OCI-LY3 (cell line): ENCODE measurements at regions not wholly inside any gene's neighbourhood (a gene's known extent, or its start where the extent isn't known, plus 50 kb on each side); places are given as distances from the start of the nearest gene placed in this dataset.

Source experiments
- H2AFZ ChIP-seq: fragments of 200-600, 300-600 bp; shearing (Covaris generic); 2 replicates; pipeline ENCODE4 v1.6.0; 2014; ENCODE audit warnings: antibody characterized with exemption, low read depth, low read length
- H3K27ac ChIP-seq: fragments of 200-600, 300-600 bp; sonication (generic); 2 replicates; pipeline ENCODE4 v1.5.1; 2014; ENCODE audit warnings: mild to moderate bottlenecking, low read length, moderate library complexity, mixed read lengths
- H3K27me3 ChIP-seq: fragments of 200-600, 300-600 bp; sonication (generic); 2 replicates; pipeline ENCODE4 v1.6.1; 2014; ENCODE audit warnings: low read depth, low read length, mixed read lengths
- H3K36me3 ChIP-seq: fragments of 200-600, 300-600 bp; sonication (generic); replicated peaks from 2 replicates; pipeline ENCODE3; 2014; ENCODE audit warnings: low read depth, low read length, mixed read lengths
- H3K4me1 ChIP-seq: fragments of 300-600, 200-600 bp; sonication (generic); 2 replicates; pipeline ENCODE4 v1.6.1; 2014; ENCODE audit warnings: low read length, mixed read lengths
- H3K4me2 ChIP-seq: fragments of 200-600, 300-600 bp; sonication (generic); 2 replicates; pipeline ENCODE4 v1.6.1; 2014; ENCODE audit warnings: low read length, mixed read lengths
- H3K4me3 ChIP-seq: fragments of 300-600, 200-600 bp; sonication (generic); 2 replicates; pipeline ENCODE4 v1.5.1; 2014; ENCODE audit warnings: antibody characterized with exemption, mild to moderate bottlenecking, low read length, moderate library complexity
- H3K79me2 ChIP-seq: fragments of 300-600, 200-600 bp; shearing (Covaris generic); 2 replicates; pipeline ENCODE4 v1.6.1; 2014; ENCODE audit warnings: mild to moderate bottlenecking, low read length, mixed read lengths
- H3K9ac ChIP-seq: fragments of 300-600, 200-600 bp; shearing (Covaris generic); 2 replicates; pipeline ENCODE4 v1.6.0; 2014; ENCODE audit warnings: mild to moderate bottlenecking, low read length, moderate library complexity
- H3K9me3 ChIP-seq: fragments of 200-600, 300-600 bp; shearing (Covaris generic); 2 replicates; pipeline ENCODE4 v1.6.1; 2014; ENCODE audit warnings: low read length, mixed read lengths; ENCODE audit not compliant: insufficient read depth
- H4K20me1 ChIP-seq: fragments of 200-600, 300-600 bp; sonication (generic); 2 replicates; pipeline ENCODE4 v1.6.1; 2016; ENCODE audit warnings: low read length, mixed read lengths; ENCODE audit not compliant: insufficient read depth
- EZH2phosphoT487 ChIP-seq: fragments of 200-600 bp; shearing (Covaris generic); IDR thresholded peaks from 2 replicates; pipeline ENCODE4 v1.6.1; 2018; ENCODE audit warnings: antibody characterized with exemption, mixed run types, low read depth
- TF ChIP-seq, protein P1 (sequence below): fragments of 200-600, 300-600 bp; sonication (generic); IDR thresholded peaks from 2 replicates; pipeline ENCODE4 v1.5.1; 2014; ENCODE audit warnings: antibody characterized with exemption, low read length, low read depth

DNA sequence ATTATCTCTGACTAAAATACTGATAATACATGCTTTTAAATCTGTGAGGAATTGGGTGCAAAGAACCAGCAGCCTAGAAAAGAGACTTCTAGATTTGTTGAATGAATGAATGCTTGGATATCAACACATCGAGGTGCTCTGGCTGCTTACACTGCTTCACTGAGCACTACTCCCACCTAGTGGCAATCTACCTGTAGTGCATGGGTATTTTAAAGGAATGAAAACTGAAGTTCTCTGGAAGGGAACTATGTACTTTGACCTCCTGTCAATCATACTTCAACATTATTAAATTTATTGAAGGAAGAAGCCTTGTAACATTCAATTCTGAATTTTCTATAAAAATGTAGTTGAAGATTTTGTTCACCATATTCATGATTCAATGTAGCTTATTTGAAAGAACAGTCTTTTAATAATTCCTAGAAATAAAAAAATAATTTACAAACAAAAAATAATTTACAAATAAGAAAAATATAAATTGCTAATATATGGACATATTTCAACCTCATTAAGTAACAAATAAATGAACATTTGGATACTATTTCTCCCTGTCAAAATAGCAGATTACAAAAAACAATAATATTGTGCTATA, 111.2 kb upstream of the MMS22L start:
- Histone ChIP-seq H3K79me2 (no peaks in the 10 kb centered on the region), H2AFZ (no peak overlapping the region), H3K9me3 (no peaks in the 10 kb centered on the region), H3K27me3 (0 out of 2 replicates have a peak, but pooled peaks cover 3% of the 10 kb centered on the region), H3K27ac (no peak overlapping the region), H3K9ac (no peak overlapping the region), H3K4me1 (no peaks in the 10 kb centered on the region), H3K4me3 (no peak overlapping the region), H4K20me1 (no peaks in the 10 kb centered on the region), H3K4me2 (no peak overlapping the region), H3K36me3 (no peaks in the 10 kb centered on the region)
- no peak for TF ChIP-seq EZH2phosphoT487
- TF ChIP-seq, protein P1, sequence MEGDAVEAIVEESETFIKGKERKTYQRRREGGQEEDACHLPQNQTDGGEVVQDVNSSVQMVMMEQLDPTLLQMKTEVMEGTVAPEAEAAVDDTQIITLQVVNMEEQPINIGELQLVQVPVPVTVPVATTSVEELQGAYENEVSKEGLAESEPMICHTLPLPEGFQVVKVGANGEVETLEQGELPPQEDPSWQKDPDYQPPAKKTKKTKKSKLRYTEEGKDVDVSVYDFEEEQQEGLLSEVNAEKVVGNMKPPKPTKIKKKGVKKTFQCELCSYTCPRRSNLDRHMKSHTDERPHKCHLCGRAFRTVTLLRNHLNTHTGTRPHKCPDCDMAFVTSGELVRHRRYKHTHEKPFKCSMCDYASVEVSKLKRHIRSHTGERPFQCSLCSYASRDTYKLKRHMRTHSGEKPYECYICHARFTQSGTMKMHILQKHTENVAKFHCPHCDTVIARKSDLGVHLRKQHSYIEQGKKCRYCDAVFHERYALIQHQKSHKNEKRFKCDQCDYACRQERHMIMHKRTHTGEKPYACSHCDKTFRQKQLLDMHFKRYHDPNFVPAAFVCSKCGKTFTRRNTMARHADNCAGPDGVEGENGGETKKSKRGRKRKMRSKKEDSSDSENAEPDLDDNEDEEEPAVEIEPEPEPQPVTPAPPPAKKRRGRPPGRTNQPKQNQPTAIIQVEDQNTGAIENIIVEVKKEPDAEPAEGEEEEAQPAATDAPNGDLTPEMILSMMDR, result peak; percentile 81

DNA sequence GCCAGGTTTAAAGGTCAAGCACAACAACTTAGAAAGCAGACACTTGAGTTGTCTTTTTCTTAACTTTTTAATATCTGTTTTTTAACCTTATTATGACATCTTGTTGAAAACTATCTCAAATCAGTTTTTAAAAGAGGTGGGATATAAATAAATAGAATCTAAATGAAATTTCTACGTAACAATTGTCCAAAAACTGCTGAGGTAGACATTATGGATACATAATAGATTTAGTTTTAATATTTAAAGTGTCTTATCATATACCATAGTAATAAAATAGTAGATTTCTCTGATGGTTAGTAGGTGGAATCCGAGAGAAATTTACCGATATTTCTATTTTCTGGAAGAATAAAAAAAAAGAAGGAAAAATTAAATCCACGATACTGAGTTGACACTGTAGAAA, 113.9 kb upstream of the MMS22L start:
- Histone ChIP-seq H3K9me3 (no peaks in the 10 kb centered on the region), H3K36me3 (no peaks in the 10 kb centered on the region)
- TF ChIP-seq EZH2phosphoT487, result no peak
- TF ChIP-seq, protein P1, result no peak

DNA sequence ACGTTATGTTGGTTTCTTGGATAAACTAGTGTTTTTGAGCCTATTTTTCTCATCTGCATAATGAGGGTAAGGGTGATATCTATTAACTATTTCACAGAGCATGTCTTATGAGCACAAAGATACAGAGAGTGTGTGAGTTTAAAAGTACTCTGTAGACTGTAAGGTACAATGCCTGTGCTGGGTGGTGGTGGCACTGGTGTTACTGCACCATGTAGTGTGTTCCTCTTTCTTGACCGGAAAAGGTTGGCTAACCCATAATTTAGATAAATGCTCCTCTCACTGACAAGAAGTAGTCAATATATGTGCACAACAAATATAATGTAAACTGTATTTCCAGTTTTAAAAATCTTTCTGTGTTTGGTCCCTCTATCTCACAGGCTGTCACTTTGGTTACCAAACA, 116.2 kb upstream of the MMS22L start:
- Histone ChIP-seq H3K79me2 (no peaks in the 10 kb centered on the region), H3K36me3 (no peaks in the 10 kb centered on the region), H3K27ac (no peak overlapping the region), H4K20me1 (no peaks in the 10 kb centered on the region), H3K4me3 (no peak overlapping the region), H3K4me1 (no peaks in the 10 kb centered on the region), H3K4me2 (no peak overlapping the region), H3K9ac (no peak overlapping the region), H2AFZ (no peak overlapping the region), H3K27me3 (no peaks in the 10 kb centered on the region), H3K9me3 (no peaks in the 10 kb centered on the region)
- TF ChIP-seq, protein P1, result no peak

More for the DNA sequence above, 113.9 kb upstream of the MMS22L start:
- Histone ChIP-seq H3K4me2 (no peak overlapping the region), H3K4me3 (no peak overlapping the region), H3K79me2 (no peaks in the 10 kb centered on the region), H3K27ac (no peak overlapping the region), H2AFZ (no peak overlapping the region), H4K20me1 (no peaks in the 10 kb centered on the region), H3K9ac (no peak overlapping the region), H3K27me3 (0 out of 2 replicates have a peak, but pooled peaks cover 3% of the 10 kb centered on the region), H3K4me1 (no peaks in the 10 kb centered on the region)

DNA sequence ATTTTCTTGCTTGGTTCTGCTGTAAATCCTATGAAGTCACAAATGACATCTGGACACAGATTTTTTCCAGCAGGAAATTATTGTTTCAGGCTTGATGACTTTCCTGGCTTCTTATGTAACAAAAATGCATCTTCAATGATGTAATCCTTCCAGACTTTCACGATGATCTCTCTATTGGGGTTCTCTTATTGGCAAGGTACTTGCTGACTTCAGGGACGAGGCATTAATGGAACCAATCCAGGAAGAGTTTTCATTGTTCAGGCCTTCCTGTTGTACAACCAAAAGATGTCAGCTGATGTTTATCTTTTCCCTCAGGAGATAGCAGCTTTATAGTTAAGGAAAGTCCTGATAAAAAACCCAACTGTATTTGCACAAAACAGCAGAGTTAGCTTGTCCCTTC, 118.5 kb upstream of the MMS22L start:
- H3K9me3 ChIP-seq, result no peaks in the 10 kb centered on the region
- H3K79me2 ChIP-seq, result no peaks in the 10 kb centered on the region
- no peaks in the 10 kb centered on the region for H3K36me3 ChIP-seq
- no peaks in the 10 kb centered on the region for H3K4me1 ChIP-seq
- H3K4me3 ChIP-seq, result no peak overlapping the region
- H3K27ac ChIP-seq, result no peak overlapping the region
- no peak overlapping the region for H3K9ac ChIP-seq
- no peaks in the 10 kb centered on the region for H3K27me3 ChIP-seq
- H3K4me2 ChIP-seq, result no peak overlapping the region
- H4K20me1 ChIP-seq, result no peaks in the 10 kb centered on the region
- TF ChIP-seq EZH2phosphoT487, result no peak
- TF ChIP-seq, protein P1, result no peak
- H2AFZ ChIP-seq, result no peak overlapping the region
